ENCODE measurements at regions not wholly inside any gene's neighbourhood (a gene's known extent, or its start where the extent isn't known, plus 50 kb on each side); places are given as distances from the start of the nearest gene placed in this dataset.

- no peak overlapping the region for H3K27ac ChIP-seq (ENCODE audit: low read depth, low read length)
- H3K4me3 ChIP-seq (ENCODE audit: extremely low read depth in 1 of 4, insufficient read depth in 2 of 4, low read depth in 3 of 4, low read length in 4 of 4): no peak overlapping the region
- no peaks in the 10 kb centered on the region for H3K4me1 ChIP-seq (replicated peaks in 1 of 4; ENCODE audit: control insufficient read depth in 3 of 4, insufficient read depth in 4 of 4, low read length in 3 of 4)
- H3K9me3 ChIP-seq (ENCODE audit: insufficient read depth in 2 of 2, low read depth in 1 of 2, low read length in 1 of 2): peaks cover 0 to 3% of the 10 kb centered on the region in 2 experiments; a peak in 1 of 4 replicates
- no peak overlapping the region for H2BK5ac ChIP-seq (ENCODE audit: low read depth, low read length)
- H3K9ac ChIP-seq (replicated peaks in 1 of 4; ENCODE audit: extremely low read depth in 1 of 4, low read depth in 3 of 4, low read length in 3 of 4): no peak overlapping the region
- H2BK20ac ChIP-seq (ENCODE audit: low read length): no peak overlapping the region
- no peak overlapping the region for H3K18ac ChIP-seq (ENCODE audit: extremely low read depth, low read length)
- no peaks in the 10 kb centered on the region for H3K27me3 ChIP-seq (replicated peaks in 1 of 4; ENCODE audit: control insufficient read depth in 3 of 4, extremely low read depth in 1 of 4, insufficient read depth in 3 of 4, low read length in 3 of 4)
- 76% methylated on average over 1 of the region's 1 CpG; no CpG with 5 or more reads in 1 of the 2 experiments for WGBS, 2 experiments (ENCODE audit: extremely low coverage in 1 of 2, insufficient coverage in 1 of 2, insufficient read length in 1 of 2, insufficient replicate concordance in 2 of 2, low coverage in 1 of 2, low lambda C conversion rate in 2 of 2, missing lambda C conversion rate in 1 of 2)
- no peak overlapping the region for H3K4me2 ChIP-seq (ENCODE audit: insufficient read depth in 1 of 2, low read depth in 2 of 2, low read length in 2 of 2)
- no peak overlapping the region for H3K56ac ChIP-seq (replicated peaks; ENCODE audit: insufficient read length, low read depth, low read length)
- H2BK15ac ChIP-seq (ENCODE audit: low read length): no peak overlapping the region
- POLR2A ChIA-PET (ENCODE audit: partially characterized antibody): no interaction called here
- no peak for FAIRE-seq
- H4K20me1 ChIP-seq (replicated peaks in 1 of 2; ENCODE audit: control insufficient read depth in 1 of 2, insufficient read depth in 2 of 2, low read length in 2 of 2): no peaks in the 10 kb centered on the region
- no peak overlapping the region for H2AK5ac ChIP-seq (ENCODE audit: low read depth, low read length)
- DNase-seq (ENCODE audit: low read depth in 1 of 2, low spot score in 2 of 2): no peak
- no peak overlapping the region for H2BK12ac ChIP-seq (ENCODE audit: low read depth, low read length)
- H3K23ac ChIP-seq (ENCODE audit: insufficient read length): no peak overlapping the region
- H3K79me1 ChIP-seq (ENCODE audit: low read depth, low read length): no peaks in the 10 kb centered on the region
- H2BK120ac ChIP-seq (replicated peaks; ENCODE audit: low read depth, low read length): no peak overlapping the region
- H3K36me3 ChIP-seq (ENCODE audit: control insufficient read depth in 2 of 4, insufficient read depth in 4 of 4, low read length in 3 of 4): no peaks in the 10 kb centered on the region
- H3K79me2 ChIP-seq (ENCODE audit: control insufficient read depth in 1 of 2, insufficient read depth in 2 of 2, low read length in 2 of 2): no peaks in the 10 kb centered on the region
- no peak overlapping the region for H3K4ac ChIP-seq (replicated peaks; ENCODE audit: insufficient read length, low read depth, low read length)
- no peak overlapping the region for H3K14ac ChIP-seq (ENCODE audit: insufficient read length)
- H4K5ac ChIP-seq (ENCODE audit: insufficient read length, low read depth, low read length): no peak overlapping the region
- no peak overlapping the region for H4K91ac ChIP-seq (replicated peaks; ENCODE audit: insufficient read length, low read length)
- CTCF ChIA-PET (ENCODE audit: partially characterized antibody): no interaction called here
- H3K23me2 ChIP-seq (ENCODE audit: low read depth, low read length): no peaks in the 10 kb centered on the region
- no peak overlapping the region for H4K8ac ChIP-seq (ENCODE audit: extremely low read depth, insufficient read depth, low read length)
- no peak overlapping the region for H2AFZ ChIP-seq (ENCODE audit: low read length)
- no peak for TF ChIP-seq CTBP2 (IDR thresholded peaks at IDR 0.05; ENCODE audit: borderline replicate concordance, insufficient read depth, insufficient read length, low read length)
- TF ChIP-seq POU5F1 (IDR thresholded peaks at IDR 0.05; ENCODE audit: low read depth, low read length): no peak
- TF ChIP-seq TCF12 (IDR thresholded peaks at IDR 0.05; ENCODE audit: low read depth, low read length): no peak
- TF ChIP-seq KDM5A (IDR thresholded peaks at IDR 0.05; ENCODE audit: low read length): no peak
- no peak for TF ChIP-seq MAFK (IDR thresholded peaks at IDR 0.05; ENCODE audit: low read depth, low read length)
- TF ChIP-seq EZH2 (IDR thresholded peaks at IDR 0.05; ENCODE audit: low read depth, low read length, severe bottlenecking): no peak
- TF ChIP-seq TBP (IDR thresholded peaks at IDR 0.05; ENCODE audit: low read depth, low read length): no peak
- TF ChIP-seq SAP30 (IDR thresholded peaks at IDR 0.05; ENCODE audit: insufficient read depth, insufficient replicate concordance, low read length): no peak
- no peak for TF ChIP-seq RXRA (IDR thresholded peaks at IDR 0.05; ENCODE audit: insufficient read depth, low read depth, low read length)
- TF ChIP-seq TEAD4 (IDR thresholded peaks at IDR 0.05; ENCODE audit: low read depth, low read length): no peak
- no peak for TF ChIP-seq YY1 (IDR thresholded peaks at IDR 0.05; ENCODE audit: low read depth, low read length)
- TF ChIP-seq SIRT6 (IDR thresholded peaks at IDR 0.05; ENCODE audit: low read length): no peak
- TF ChIP-seq EP300 (IDR thresholded peaks at IDR 0.05; ENCODE audit: borderline replicate concordance in 1 of 2, low read depth in 2 of 2, low read length in 2 of 2): no peak
- TF ChIP-seq POLR2AphosphoS5 (IDR thresholded peaks at IDR 0.05; ENCODE audit: low read depth, low read length): no peak
- TF ChIP-seq CHD2 (IDR thresholded peaks at IDR 0.05; ENCODE audit: low read length): no peak
- TF ChIP-seq SIN3A (conservative IDR thresholded peaks at IDR 0.05 in 1 of 2, IDR thresholded peaks at IDR 0.05 in 1 of 2; ENCODE audit: low read depth in 1 of 2, low read length in 2 of 2): no peak
Measured at GRCh38 chr11:109193880-109194279, 228.1 kb upstream of the C11orf87 start.
